Activated CD4-positive, alpha-beta T cell treated with anti-CD3 and anti-CD28 coated beads, Interleukin-2, Interleukin-4, amounts not matched to agents 100 ng/mL and 50 ng/mL, durations not matched to agents 16 hours and 8 hours (primary cell): ENCODE measurements at regions not wholly inside any gene's neighbourhood (a gene's known extent, or its start where the extent isn't known, plus 50 kb on each side); places are given as distances from the start of the nearest gene placed in this dataset.

Experiments
- DNase-seq: peaks from one replicate; pipeline ENCODE4 v3.0.0-alpha.2; 2020; ENCODE audit warnings: low spot score

DNA sequence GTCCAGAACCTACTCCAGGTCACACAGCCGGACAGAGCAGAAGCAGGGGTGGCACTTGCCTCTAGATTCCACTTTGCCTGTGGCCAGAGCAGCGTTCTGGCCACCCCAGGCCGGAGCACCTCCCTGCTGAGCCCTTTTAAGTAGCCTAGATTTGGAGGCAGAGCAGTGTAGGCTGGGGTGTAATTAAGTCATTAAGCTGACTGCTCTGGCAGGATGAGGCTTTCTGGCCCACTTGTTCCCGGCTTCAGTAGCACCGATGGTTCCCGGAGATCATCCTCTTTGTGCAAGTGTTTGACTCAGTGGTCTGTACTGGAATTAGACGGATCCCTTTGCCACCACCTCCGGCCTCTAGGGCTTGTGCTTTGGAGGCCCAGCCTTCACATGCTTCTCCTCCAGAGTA lies 281.9 kb upstream of the ANKRD55 start:
- no peak for DNase-seq

DNA sequence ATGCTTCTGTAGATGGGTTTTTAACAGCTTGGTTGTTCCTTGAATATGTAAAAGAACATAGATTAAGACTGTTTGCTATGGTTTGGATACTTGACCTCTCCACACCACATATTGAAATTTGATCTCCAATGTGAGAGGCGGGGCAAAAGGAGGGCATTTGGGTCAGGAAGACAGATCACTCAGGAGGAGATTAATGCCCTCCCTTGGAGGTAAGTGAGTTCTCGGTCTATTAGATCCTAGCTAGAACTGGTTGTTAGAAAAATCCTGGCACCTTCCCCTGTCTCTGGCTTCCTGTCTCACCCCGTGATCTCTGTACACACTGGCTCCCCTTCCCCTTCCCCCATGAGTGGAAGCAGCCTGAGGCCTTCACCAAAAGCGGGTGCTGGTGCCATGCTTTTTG lies 281.1 kb upstream of the ANKRD55 start:
- DNase-seq, result no peak

- DNase-seq, result no peak
Observed at GRCh38 chr5:56513141-56513540, 280.0 kb upstream of the ANKRD55 start.

DNA sequence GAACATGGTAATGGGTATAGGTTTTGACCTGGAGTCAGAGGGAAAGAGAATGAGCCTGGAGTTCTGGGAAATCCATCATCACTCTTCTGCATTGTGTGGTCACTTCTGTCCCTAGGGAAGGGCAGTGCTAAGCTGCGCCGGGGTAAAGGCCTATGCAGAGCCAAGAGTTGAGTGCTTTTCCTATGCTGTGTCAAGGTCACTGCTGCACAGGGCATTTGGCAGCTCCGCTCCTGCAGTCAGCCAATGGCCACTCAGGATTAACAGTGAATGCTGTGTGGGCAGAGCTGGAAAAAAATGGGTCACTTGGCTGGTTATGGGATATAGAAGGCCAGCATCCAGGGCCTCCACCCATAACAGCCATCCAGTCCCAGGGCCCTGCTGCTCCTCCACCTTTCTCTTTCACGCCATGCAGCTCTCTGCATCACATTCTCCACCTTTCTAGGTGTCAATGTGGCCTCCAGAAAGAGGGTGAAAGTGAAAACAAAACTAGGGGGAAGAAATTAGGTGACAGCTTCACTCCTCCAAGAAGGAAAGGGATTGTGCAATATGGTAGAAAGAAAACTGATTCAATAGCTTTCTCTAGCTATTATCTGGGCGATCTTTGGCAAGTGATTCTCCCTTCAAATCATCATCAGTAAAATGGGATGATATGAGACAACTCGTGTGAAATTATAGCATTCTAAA lies 279.3 kb upstream of the ANKRD55 start:
- peak; percentile 9 for DNase-seq

- DNase-seq, result no peak
Observed at GRCh38 chr5:56511326-56511841, 278.3 kb upstream of the ANKRD55 start.

DNA sequence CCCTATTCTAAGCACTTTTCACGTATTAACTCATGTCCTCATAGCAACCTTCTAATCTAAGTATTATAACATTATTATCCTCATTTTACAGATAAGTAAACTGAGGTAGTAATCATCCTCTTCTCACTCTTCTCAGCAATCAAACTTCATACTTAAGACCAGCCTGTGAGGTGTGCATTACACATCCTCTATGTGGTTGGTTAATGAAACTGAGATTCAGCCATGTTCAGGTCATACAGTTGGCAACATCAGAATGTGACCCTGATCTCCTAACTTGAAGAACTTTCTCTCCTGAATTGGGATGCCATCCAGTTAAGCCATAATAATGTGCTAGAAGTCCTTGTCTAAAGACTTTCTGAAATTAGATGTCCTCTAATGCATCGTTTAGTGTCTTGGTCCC lies 275.1 kb upstream of the ANKRD55 start:
- no peak for DNase-seq

DNA sequence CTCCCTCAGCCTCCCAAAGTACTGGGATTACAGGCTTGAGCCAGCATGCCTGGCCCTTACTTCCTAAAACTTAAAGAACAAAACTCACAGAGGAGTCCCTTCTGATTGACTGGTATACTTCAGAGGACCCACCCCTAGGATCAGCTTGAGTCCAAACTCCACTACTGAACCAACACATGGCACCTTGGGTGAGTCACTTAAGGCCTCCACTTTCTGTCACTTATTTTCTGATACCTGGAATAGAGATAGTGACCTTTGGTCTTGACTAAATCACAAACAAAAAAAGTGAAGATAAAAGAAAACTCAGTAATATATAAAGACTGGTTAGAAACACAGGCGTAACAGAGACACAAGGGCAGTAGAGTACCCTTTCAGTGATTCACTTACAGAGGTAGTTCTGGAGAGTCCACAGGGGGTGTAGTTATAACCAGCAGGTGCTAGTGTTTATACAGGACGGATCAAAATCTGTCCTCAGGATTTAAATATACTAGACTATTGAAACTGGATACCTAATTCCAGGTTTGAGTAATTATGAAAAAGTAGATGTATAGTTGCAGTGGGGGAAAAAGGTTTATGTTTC lies 274.3 kb upstream of the ANKRD55 start:
- no peak for DNase-seq

DNA sequence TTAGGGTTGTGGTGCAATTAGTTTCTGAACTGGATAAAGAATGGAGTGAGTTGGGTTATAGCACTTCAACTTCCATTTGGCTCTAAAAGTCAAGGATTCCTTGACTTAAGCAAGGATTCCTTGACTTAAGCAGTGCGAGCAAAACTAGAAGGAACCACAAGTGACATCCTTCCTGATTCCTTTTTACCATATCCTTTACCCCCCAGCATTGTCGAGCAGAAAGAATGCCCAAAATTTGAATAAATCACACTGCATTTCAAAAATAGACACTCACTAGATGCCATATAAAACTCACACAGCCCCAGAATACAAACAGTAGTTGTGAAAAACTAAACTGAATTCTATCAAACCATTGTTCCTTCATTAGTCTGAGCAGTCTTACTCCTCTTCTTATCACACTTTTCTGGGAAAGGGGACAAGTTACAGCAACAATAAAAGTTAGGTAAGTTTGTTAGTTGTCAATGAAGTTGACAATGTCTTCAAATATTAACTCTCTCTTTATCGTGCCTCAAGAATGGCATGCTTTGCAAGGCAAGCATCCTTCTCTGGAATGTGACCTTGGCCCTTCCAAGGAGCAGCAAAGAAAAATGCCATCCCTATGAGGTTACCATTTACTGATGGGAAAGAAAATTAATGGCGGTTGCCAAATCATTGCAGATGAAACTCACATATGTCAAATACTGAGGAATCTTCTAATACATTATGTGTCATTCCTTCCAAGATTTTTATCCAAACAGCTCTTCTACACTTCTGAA lies 273.3 kb upstream of the ANKRD55 start:
- DNase-seq, result no peak

- DNase-seq, result no peak
Observed at GRCh38 chr5:56503929-56504328, 270.8 kb upstream of the ANKRD55 start.

DNA sequence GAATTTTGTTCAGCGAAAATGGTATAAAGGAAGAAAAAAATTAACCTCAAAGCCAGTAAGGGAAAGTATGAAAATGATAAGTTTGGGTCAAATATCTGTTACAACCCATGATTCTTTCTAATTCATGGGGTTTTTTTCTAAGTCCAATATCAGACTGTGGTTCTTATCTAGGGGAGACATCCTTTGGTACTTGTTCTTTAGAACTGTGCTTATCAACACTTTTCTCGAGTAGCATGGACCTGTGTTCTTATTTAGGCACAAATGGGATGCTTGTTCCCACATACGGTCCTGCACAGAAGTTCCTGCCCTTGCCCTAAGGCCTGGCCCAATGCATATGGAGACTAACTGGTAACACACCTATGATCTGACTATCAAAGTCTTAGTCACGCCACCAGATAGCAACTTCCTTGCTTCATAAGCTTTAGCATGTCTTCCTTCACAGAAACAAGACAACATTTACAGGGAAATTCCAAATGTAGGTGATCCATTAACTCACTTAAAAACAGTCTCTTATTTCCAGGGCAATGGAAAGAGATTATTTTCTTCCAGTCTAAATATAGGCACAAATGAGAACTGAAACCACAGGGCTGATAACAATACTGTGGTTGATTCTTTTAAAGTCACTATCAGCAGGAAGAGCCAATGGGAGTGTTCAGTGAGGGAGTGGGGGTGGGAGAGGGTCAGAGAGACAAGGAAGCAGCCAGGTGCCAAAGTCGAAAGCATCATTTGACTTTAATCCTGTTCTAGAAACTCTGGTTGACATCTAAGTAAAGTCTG lies 268.8 kb upstream of the ANKRD55 start:
- DNase-seq, result no peak

GRCh38 chr5:56499901-56500300 lies 266.8 kb upstream of the ANKRD55 start:
- no peak for DNase-seq

GRCh38 chr5:56499491-56499890 lies 266.4 kb upstream of the ANKRD55 start:
- DNase-seq, result no peak

- no peak for DNase-seq
Observed at GRCh38 chr5:56498759-56499395, 265.7 kb upstream of the ANKRD55 start.

- no peak for DNase-seq
Observed at GRCh38 chr5:56496581-56497063, 263.5 kb upstream of the ANKRD55 start.

GRCh38 chr5:56494300-56494731 lies 261.2 kb upstream of the ANKRD55 start:
- no peak for DNase-seq

GRCh38 chr5:56493766-56494165 lies 260.6 kb upstream of the ANKRD55 start:
- DNase-seq, result no peak

DNA sequence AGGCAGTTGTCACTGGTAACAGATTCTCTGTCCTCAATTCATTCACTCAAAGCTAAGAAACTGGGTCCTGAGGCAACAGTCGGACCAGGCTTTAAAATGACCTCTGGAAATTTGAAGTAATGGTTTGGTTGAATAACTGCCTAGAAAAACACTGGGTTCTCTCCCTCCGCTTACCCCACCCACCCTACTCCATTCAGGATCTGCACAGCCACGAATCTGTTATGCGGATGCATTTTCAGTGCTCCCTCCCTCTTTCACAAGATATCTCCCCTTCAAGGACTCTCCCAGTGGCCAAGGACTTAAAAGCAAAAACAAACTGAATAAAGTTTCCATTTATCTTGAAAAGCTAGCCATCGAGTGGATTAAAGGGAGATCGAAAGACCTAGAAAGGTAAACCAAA lies 260.2 kb upstream of the ANKRD55 start:
- DNase-seq, result no peak

GRCh38 chr5:56492812-56493211 lies 259.7 kb upstream of the ANKRD55 start:
- no peak for DNase-seq

DNA sequence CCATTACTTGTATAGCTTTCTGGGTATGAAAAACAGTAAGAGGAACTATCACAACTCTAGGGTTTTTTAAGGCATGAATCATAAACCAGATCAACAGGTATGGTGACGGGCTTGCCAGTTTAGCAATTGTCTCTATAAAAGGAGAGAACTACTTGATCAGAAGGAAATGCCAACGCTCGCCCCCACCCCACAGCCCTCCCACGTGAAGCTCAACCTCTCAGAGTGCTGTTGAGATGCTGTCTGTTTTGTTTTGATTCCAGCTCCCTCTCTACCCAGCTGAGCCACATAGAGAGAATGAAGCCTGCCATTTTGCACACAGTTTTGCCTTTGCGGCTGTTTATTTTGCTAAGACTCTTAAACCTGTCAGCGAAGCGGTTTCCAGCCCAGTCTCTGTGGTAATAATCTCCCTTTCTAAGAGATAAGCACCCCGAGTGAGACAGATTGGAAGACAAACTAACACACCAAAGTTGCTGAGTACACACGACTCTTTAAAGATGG lies 257.9 kb upstream of the ANKRD55 start:
- no peak for DNase-seq

GRCh38 chr5:56489272-56489671 lies 256.1 kb upstream of the ANKRD55 start:
- no peak for DNase-seq

GRCh38 chr5:56487528-56488115 lies 254.5 kb upstream of the ANKRD55 start:
- no peak for DNase-seq
